Activated CD4-positive, alpha-beta memory T cell treated with anti-CD3 and anti-CD28 coated beads, Interleukin-2, amount 10 ng/mL, durations not matched to agents 7 days and 5 days (primary cell): ENCODE measurements at regions not wholly inside any gene's neighbourhood (a gene's known extent, or its start where the extent isn't known, plus 50 kb on each side); places are given as distances from the start of the nearest gene placed in this dataset.

Experiments
- CTCF ChIA-PET: fragments of 350-600 bp; sonication (Branson Sonifier 250); formaldehyde crosslinking; loops from one replicate; lab custom pipeline; 2021; ENCODE audit warnings: antibody characterized with exemption, inconsistent platforms; lab: Charles Lee
- POLR2A ChIA-PET: fragments of 350-600 bp; sonication (Branson Sonifier 250); formaldehyde crosslinking; loops from one replicate; lab custom pipeline; 2021; ENCODE audit warnings: antibody characterized with exemption; lab: Charles Lee
- DNase-seq: peaks from one replicate; pipeline ENCODE4 v3.0.0-alpha.2; 2020
- H3K27ac Mint-ChIP-seq: one replicate; pipeline ENCODE4 v1.8.0; 2021; ENCODE audit warnings: mild to moderate bottlenecking, mixed read lengths
- H3K27me3 Mint-ChIP-seq: one replicate; pipeline ENCODE4 v1.8.0; 2021; ENCODE audit warnings: mixed read lengths
- H3K36me3 Mint-ChIP-seq: one replicate; pipeline ENCODE4 v1.8.0; 2021; ENCODE audit warnings: low read depth, mixed read lengths
- H3K4me1 Mint-ChIP-seq: one replicate; pipeline ENCODE4 v1.8.0; 2021; ENCODE audit warnings: mixed read lengths
- H3K4me3 Mint-ChIP-seq: one replicate; pipeline ENCODE4 v1.8.0; 2021; ENCODE audit warnings: mild to moderate bottlenecking, mixed read lengths
- H3K9me3 Mint-ChIP-seq: one replicate; pipeline ENCODE4 v1.8.0; 2021; ENCODE audit warnings: mixed read lengths

DNA sequence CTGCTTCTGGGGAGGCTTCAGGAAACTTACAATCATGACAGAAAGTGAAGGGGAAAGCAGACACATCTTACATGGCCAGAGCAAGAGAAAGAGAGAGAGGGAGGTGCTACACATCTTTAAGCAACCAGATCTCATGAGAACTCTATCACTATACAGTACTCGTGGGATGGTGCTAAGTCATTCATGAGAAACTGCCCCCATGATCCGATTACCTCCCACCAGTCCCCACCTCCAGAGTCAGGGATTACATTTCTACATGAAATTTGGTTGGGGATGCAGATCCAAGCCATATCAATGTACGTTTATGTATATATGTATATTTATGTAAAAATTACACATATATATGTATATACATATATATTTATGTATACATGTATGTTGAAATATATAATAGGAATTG is 54.4 kb upstream of the CCDC112 start:
- Mint-ChIP-seq H3K27ac (no peak overlapping the region), H3K9me3 (no peaks in the 10 kb centered on the region), H3K4me3 (no peak overlapping the region), H3K36me3 (no peaks in the 10 kb centered on the region), H3K27me3 (peaks cover 34% of the 10 kb centered on the region), H3K4me1 (peaks cover 1% of the 10 kb centered on the region)
- no peak for DNase-seq
- POLR2A ChIA-PET: no interaction called here
- CTCF ChIA-PET: no interaction called here

DNA sequence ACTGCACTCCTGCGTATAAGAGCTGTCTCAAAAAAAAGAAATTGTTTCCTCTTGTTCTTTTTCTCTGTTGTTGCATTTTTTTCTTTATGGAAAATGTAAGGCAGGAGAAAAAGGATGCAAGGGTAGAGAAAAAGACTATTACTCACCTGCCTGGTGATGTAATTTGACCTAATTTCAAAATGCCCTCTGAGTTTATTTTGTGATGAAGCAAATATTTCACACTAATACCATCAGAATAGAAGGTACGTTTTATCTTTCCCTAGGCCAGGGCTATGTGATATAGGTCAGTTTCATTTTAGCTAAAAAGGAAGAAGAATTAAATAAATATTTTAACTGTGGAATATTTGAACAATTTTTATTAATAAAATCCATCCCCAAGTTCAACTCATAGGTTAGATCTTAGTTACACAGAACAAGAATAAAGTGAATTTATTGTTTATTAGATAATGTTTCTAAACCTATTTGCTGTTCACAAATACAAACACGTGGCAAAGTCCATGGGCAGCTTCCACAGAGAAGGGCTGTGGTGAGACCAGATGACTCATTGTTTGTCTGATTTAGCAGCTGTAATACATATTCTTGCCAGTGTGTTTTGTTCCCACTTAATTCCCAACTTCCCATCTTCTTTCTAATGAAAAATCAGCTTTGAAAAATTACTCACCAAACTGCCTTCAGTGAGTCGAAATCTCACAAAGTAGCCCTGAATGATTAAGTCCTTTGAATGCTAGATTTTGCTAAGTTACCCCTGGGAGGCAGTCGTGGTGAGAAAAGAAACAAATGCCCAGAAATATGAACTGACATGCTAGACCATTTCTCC is 52.8 kb upstream of the CCDC112 start:
- POLR2A ChIA-PET: no interaction called here
- Mint-ChIP-seq H3K27me3 (peaks cover 37% of the 10 kb centered on the region), H3K27ac (no peak overlapping the region), H3K9me3 (no peaks in the 10 kb centered on the region), H3K4me1 (peaks cover 1% of the 10 kb centered on the region), H3K36me3 (no peaks in the 10 kb centered on the region), H3K4me3 (no peak overlapping the region)
- DNase-seq: no peak
- CTCF ChIA-PET: no interaction called here

DNA sequence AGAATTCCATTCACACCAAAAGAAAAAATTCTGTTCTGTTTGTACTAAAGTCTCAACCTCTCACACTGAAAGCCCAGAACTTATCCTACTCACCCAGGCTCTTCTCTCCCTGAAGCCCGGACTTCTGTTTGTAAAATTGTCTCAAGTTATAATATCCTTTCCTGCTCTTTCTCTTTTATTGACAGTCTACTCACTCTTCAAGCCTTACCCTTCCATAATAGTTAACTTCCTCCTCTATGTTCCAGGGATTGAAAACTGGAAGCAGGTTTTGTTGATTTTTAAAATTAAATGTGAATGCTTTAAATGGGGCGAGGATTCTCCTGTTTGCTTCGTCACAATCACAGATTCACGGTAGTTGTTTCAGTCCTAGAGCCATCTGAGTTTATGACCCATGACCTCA is 51.7 kb upstream of the CCDC112 start:
- Mint-ChIP-seq H3K9me3 (no peaks in the 10 kb centered on the region), H3K36me3 (no peaks in the 10 kb centered on the region), H3K27ac (no peak overlapping the region), H3K4me1 (peaks cover 1% of the 10 kb centered on the region), H3K27me3 (peaks cover 40% of the 10 kb centered on the region), H3K4me3 (no peak overlapping the region)
- DNase-seq: no peak
- POLR2A ChIA-PET: no interaction called here
- CTCF ChIA-PET: no interaction called here
